ENCODE measurements at regions not wholly inside any gene's neighbourhood (a gene's known extent, or its start where the extent isn't known, plus 50 kb on each side); places are given as distances from the start of the nearest gene placed in this dataset.

GRCh38 chr12:107369006-107369405, 275.7 kb upstream of the CRY1 start (continued):
- TF ChIP-seq REST (IDR thresholded peaks at IDR 0.05; ENCODE audit: unreplicated experiment) (no peak), ZNF331 (CRISPR knock-in tag; IDR thresholded peaks at IDR 0.05; ENCODE audit: low read depth) (no peak), EZH2 (IDR thresholded peaks at IDR 0.05; ENCODE audit: low read depth, unreplicated experiment) (no peak), NANOG (IDR thresholded peaks at IDR 0.05; ENCODE audit: borderline replicate concordance) (no peak), JUNB (IDR thresholded peaks at IDR 0.05; ENCODE audit: unreplicated experiment) (no peak), EZH2phosphoT487 (IDR thresholded peaks at IDR 0.05; ENCODE audit: unreplicated experiment) (no peak), POLR2AphosphoS5 (IDR thresholded peaks at IDR 0.05; ENCODE audit: low read depth) (no peak), ZNF114 (CRISPR knock-in tag; IDR thresholded peaks at IDR 0.05) (no peak), ETS1 (IDR thresholded peaks at IDR 0.05) (no peak), STAT1 (IDR thresholded peaks at IDR 0.05; ENCODE audit: unreplicated experiment) (no peak), CREB1 (CRISPR knock-in tag; IDR thresholded peaks at IDR 0.05; ENCODE audit: low read depth) (no peak), CTCF (conservative IDR thresholded peaks at IDR 0.05; ENCODE audit: low read depth in 2 of 2) (no peak)

- Mint-ChIP-seq H3K36me3 (ENCODE audit: low read depth) (no peaks in the 10 kb centered on the region), H3K27ac (no peak overlapping the region), H3K4me3 (no peak overlapping the region), H3K27me3 (ENCODE audit: insufficient read depth, low read depth, poor library complexity) (peaks cover 6% of the 10 kb centered on the region), H3K9me3 (no peaks in the 10 kb centered on the region; the same call in 2 of the 3 replicates), H3K4me1 (peaks cover 30% of the 10 kb centered on the region)
- Histone ChIP-seq H3K4me3 (no peak overlapping the region), H2AFZ (no peak overlapping the region), H3K9me2 (ENCODE audit: insufficient read depth) (no peaks in the 10 kb centered on the region), H4K20me1 (replicated peaks; ENCODE audit: insufficient read depth) (no peaks in the 10 kb centered on the region), H3K4me2 (no peak overlapping the region), H3K4me1 (ENCODE audit: insufficient read depth) (peaks cover 23% of the 10 kb centered on the region), H3F3A (replicated peaks; ENCODE audit: low read depth) (no peaks in the 10 kb centered on the region), H3K27ac (ENCODE audit: low read depth) (no peak overlapping the region), H3K36me3 (ENCODE audit: insufficient read depth) (no peaks in the 10 kb centered on the region), H3K79me2 (replicated peaks; ENCODE audit: insufficient read depth) (no peaks in the 10 kb centered on the region), H3K27me3 (ENCODE audit: insufficient read depth) (no peaks in the 10 kb centered on the region)
- no peak for ATAC-seq
- no peak for DNase-seq (ENCODE audit: low spot score)
- TF ChIP-seq ZNF331 (CRISPR knock-in tag; IDR thresholded peaks at IDR 0.05; ENCODE audit: low read depth) (no peak), STAT1 (IDR thresholded peaks at IDR 0.05; ENCODE audit: unreplicated experiment) (no peak), ZNF462 (CRISPR knock-in tag; IDR thresholded peaks at IDR 0.05) (no peak), EZH2 (IDR thresholded peaks at IDR 0.05; ENCODE audit: low read depth, unreplicated experiment) (no peak)
These were observed 276.3 kb upstream of the CRY1 start for GRCh38 chr12:107369679-107370078.

Measured in GM23338 (cell line).